GM21619 (cell line): ENCODE measurements at regions not wholly inside any gene's neighbourhood (a gene's known extent, or its start where the extent isn't known, plus 50 kb on each side); places are given as distances from the start of the nearest gene placed in this dataset.
"Not testable (repeated sequence)": the region's sequence is repeated elsewhere in the genome, so short reads cannot be mapped to it uniquely, and the experiment has no call there.

Experiments
- ATAC-seq: cut with Tn5 transposase; IDR thresholded peaks from one replicate; pipeline ENCODE4 v1.9.1; 2021; ENCODE audit not compliant: unreplicated experiment

DNA sequence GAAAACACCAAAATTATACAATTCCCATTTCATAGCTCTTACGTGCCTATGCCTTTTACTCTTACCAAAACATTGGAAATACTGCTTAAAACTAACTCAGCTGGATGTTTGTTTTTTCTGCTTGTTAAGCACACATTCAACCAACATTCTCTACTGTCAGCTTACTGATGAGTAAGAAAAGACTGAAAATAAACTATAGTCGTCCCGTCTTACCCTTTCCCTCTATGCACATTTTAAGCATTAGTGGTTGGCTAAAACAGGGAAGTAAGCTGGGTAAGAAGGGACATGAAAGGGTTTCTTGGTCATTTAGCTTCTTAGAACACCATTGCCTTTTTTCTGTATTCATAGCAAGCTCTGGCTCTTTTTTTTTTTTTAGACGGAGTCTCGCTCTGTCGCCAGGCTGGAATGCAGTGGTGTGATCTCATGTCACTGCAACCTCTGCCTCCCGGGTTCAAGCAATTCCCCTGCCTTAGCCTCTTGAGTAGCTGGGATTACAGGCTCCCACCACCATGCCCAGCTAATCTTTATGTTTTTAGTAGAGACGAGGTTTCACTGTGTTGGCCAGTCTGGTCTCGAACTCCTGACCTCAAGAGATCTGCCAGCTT lies 232.1 kb upstream of the PCSK5 start:
- no peak for ATAC-seq

DNA sequence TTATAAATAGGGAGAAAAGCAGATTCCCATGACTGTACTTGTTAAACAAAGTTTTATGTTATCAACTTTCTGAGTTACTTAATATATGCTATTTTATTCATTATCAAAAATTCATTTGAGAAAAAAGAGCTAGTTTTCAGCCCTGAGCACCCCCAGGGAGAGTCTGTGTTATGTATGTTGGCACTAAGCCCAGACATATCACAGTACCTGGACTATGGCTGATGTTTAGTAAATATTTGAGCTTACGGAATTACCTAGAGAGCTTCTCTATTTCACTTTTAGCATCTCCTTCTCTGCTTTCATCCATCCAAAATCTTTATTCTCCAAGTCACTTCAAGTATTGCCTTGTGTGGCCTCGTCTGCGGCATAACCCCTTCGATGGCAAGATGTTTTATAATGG lies 225.9 kb upstream of the PCSK5 start:
- no peak for ATAC-seq

DNA sequence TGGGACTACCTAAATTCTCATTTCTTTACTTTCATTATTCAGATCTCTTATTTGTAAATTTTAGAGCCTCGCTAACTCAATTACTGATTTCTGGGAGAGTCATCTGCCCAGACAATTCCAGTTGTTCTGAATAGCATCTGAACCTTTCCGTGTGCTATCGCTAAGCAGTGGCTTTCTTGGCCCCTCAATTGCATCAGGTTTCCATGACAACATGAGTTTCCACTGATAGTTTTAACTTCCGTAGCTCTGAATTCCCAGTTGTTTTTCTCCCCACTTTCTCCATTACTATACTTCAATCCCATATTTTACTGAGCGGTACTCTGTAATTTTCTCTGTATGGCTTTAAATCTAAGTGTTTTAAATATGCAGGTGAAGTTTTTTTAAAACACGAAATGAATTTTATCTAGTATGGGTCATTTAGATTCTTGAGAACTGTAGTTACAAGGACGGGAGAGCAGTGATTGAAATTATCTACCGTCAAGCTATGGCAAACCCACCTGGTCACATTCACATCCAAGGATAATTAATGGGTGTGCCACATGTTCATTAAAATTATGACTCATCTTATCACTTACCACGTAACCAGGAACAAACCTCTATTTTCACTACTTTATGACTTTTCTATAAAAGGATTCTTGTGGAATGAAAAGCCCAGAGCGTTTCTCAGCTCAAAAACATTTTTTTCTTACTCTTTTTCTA lies 223.5 kb upstream of the PCSK5 start:
- no peak for ATAC-seq

DNA sequence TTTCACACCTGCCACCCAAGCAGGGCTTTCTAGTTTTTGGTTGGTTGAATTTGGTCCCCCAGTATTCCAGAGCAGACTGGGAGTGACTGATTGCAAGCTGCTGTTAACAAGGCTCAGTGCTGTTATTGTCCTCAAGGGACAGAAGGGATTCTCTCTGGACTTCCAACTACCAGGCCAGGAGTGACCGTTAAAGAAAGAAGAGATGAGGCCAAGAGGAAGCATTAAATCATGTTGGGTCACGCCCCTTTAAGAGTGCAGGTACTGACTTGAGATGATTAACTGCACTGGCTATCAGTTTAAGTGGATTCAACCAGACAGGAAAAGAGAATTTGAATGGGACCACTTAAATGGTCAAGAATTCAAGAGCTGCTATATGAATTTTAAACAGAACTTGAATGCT lies 220.8 kb upstream of the PCSK5 start:
- no peak for ATAC-seq

DNA sequence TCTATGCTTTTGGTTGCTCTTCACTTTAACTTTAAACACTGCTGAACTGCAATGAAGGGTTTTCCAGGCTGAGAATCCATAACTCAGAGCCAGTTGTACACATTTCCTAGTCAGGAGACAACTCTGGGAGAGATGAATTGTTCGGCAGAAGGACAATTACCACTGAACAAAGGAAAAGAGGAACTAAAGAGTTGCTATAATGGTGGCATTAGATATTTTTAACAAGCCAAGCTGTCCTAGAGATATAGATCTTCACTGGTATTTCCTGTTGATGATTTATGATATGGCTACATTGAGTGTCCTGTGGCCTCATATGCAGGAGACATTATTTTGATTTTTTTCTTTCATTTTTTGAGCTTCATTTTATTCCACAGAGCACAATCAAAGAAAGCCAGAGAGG lies 219.1 kb upstream of the PCSK5 start:
- ATAC-seq: no peak

DNA sequence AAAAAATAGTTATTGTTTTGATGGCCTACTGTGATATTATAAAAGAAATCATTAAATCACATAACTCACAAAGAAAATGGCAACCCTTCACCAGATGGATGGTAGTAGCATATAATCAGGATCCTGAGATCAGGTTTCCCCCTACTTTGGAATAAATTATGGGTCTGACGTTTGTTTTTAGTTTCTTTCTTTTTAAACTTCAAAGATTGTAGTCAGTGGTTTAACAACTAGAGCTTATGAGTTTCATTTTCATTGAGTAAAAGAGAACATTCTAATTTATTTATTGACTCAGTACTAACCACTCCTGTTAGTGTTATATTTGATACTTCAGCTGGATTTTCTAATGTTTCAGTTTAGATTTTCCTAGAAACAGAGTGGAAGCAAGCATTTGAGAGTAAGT lies 218.0 kb upstream of the PCSK5 start:
- ATAC-seq: no peak

DNA sequence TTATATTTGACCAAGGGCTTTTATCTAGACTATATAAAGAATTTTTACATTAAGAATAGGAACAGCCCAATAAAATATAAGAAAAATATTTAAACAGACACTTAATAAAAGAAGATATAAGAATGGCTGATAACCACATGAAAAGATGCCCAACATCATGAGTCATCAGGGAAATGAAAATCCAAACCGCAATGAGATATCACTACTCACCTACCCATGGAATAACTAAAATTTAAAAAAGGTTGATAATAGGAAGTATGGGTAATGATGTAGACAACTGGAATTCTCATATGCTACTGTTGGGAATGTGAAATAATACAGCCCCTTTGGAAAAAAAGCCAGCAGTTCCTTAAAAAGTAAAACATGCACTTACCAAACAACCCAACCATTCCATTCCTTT lies 206.9 kb upstream of the PCSK5 start:
- ATAC-seq: no peak

DNA sequence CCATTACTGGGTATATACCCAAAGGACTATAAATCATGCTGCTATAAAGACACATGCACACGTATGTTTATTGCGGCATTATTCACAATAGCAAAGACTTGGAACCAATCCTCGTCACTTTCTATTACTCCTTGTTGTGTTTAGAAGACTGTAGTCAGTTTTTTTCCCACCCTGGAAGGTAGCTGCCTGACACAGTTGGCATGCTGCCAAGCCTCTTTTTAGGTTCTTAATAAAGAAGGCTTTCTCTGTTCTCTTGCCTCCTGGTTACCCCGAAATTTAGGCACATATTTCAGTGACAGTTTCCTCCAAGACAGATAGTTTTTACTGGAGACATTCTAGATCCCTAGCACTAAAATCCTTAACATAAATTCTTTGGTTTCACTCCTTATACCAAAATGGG lies 205.4 kb upstream of the PCSK5 start:
- no peak for ATAC-seq

DNA sequence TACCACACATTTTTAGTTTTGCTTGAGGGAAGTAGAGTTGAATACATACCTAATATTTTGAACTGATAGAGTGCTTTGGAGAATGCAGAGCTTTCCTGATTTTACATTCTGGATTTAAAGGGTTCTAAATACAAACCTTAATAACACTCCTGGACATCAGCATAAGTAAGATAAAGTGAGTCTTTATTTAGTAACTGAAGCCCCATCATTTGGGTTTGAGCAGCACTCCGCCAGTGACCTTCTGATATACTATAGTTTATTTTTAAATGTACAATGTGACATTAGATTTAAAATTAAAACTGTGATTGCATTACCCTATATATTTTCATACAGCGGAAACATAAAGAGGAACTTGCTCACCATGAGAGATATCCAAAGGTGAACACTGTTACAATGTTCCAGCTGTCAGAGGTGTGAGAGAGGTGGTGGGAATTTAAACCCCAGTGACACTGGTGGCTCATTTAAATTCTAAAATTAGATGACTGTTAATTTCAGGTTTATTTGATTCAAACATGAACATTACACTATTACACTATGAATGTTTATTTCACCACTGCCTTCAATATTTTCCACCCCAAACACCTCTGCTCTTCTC lies 203.0 kb upstream of the PCSK5 start:
- ATAC-seq: no peak

DNA sequence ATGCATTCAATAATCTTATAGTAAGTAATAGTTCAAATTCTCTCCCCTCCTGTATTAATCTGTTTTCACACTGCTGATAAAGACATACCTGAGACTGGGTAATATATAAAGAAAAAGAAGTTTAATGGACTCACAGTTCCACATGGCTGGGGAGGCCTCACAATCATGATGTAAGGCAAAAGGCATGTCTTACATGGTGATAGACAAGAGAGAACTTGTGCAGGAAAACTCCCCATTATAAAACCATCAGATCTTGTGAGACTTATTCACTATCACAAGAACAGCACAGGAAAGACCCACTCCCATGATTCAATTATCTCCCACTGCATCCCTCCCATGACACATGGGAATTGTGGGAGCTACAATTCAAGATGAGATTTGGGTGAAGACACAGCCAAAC lies 199.9 kb upstream of the PCSK5 start:
- ATAC-seq: not testable (repeated sequence)

DNA sequence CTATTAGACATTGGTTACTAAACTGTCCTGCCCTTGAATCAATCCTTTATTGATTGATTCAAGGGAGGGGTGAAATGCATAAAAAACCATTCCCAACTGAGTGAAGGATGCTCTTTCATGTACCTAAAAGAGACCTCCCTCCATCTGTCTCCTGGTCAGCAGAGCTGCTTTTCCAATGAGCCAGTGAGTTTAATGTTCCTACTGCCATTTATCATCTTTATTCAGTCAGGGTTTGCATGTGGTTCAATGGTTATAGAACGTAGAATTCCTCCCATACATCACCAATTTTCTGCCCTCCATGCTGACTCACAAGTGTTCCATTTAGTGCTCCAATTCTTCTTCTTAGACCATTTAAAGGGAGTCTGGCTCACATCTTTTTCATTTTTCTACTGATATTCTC lies 199.1 kb upstream of the PCSK5 start:
- no peak for ATAC-seq

DNA sequence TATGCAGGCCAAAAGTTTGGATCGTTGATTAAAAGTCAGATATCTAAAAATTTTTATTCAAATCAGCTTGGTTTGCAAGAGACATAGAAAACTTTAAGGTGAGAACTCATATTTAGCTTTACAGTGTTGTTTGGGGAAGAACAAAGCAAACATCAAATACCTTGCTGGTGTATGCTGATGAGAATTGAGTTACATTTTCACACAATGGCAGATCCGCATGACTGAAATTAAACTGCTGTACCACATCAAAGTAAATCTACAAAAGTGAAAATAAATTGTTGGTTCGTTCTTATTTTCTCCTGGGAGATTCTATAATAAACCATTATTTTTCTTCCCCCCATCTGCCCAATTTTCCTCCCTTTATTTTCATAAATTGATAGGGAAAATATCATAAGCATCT lies 198.2 kb upstream of the PCSK5 start:
- ATAC-seq: no peak

DNA sequence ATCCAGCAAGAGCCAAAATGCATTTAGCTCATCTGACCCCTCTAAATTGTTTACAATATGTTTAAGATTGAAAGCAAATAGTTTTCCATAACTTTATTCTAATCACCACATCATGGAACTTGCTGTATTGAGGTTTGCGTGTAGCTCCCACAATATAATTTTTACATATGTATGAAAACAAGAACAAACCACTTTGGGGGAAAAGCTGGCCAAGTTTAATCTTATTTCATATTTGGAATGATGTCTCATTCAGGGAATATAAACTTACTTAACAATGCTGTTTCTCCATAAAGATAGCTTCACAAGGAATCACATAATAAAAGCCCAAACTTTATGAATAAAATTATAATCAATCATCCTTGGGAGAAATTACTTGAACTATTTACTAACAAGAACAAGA lies 194.6 kb upstream of the PCSK5 start:
- no peak for ATAC-seq

DNA sequence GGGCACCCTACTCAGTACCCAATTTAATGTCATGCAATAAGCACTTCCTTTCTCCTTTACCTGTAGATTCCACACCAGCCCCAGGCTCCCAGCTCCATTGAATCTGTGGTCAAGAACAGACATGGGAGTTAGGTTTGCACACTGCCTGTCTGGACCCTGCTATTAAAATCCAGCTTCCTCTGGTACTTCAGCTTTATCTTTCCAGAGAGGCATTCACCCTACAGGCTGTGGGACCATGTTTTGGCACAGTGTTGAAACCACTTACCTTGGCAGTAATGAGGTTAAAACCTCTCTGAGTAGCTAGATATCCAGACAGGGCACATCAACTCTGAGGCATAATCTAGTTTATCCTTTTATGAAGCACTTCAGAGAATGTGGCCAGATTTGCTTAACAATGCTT lies 191.5 kb upstream of the PCSK5 start:
- no peak for ATAC-seq

DNA sequence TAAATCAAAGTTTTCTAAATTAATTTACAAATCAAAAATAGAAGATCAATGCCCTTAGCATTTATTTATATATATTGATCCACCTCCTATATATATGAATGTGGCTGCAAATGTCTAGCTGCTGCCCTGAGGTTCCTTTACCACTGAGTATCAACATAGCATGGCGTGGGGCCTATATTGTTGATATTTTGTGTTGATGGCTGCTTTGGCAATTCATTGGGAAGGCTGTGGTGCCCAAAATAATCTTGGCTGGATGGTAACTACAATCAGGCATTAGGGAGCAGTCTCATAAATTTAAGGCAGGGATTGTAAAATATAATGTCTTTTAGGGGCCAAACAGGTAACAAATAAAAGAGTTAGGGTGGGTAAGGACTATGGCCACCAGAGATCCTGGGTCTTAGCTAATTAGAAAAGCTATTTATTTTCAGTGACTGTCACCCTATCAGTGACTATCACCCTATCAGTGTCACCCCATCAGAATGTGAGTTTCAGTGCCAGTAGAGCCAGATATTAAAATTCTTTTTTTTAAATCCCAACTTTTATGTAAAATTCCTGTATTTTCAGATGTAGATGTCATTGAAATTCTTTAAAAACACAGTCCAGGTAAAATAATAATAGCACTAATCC lies 190.7 kb upstream of the PCSK5 start:
- ATAC-seq: no peak

DNA sequence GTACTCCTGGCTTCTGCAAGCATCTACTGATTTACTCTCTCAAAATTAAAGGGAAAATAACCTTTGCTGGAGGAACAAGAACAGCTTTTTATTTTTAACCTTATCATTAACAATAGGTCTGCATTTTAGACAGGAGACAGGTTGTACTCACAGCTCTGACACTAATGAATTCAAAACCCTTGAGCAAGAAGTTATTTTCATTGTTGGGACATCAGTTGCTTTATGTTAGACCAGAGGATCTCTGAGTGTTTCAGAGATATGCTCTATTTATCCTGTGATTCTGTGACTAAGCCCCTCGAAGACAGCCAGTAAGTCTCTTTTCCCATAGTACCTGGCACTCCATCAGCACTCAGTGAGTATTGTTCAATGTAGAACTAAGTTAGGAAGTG lies 190.2 kb upstream of the PCSK5 start:
- no peak for ATAC-seq

DNA sequence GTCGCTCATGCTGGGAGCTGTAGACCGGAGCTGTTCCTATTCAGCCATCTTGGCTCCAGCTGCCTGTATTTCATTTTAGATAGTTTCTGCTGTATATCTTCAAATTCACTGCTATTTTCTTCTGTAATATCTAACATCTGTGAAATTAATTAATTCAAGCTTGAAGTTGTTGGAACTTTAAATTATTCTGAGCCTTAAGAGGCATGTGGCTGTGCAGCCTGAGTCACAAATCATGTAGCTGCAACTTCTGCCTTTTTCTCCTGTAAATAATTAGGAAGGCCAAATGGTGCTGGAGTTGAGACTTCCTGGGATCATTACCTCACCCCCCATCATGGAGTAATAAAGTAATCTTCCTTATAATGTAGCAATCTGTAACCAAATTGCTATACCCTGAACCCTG lies 183.3 kb upstream of the PCSK5 start:
- no peak for ATAC-seq

DNA sequence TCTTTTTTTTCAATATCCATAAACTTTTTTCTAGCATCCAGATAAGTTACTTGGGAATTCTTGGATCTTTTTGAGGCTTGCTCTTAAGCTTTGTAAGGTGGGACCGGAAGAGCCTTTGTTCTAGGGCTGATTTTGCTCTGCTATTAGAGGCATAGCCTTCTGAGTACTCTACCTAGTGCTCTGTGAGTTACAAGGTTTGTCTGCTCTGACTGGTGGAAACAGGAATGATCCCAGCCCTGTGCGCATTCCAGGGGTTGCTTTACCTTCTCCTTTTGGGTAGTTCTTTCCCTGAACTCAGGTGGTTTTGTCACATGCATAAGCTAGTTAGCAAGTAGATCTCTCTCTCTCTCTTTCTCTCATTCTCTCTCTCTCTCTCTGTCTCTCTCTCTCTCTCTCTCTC lies 180.8 kb upstream of the PCSK5 start:
- ATAC-seq: no peak

DNA sequence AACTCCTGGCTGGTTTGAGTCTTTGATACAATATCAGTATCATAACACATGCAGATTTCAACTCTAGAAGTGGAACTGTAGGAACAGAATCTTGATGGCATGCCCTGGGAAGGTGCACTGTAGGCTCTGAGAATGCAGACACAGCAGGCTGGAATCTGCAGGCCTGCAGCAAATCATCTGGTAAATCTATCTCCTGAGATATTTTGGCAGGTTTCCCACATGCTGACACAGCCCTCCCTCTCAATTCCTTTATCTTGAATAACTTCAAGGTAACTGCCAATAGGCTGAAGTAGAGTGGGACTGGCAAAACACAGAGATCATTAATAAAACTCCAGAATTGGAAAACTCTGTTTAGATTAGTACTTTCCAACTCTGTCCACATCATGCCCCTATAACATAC lies 177.8 kb upstream of the PCSK5 start:
- ATAC-seq: no peak

DNA sequence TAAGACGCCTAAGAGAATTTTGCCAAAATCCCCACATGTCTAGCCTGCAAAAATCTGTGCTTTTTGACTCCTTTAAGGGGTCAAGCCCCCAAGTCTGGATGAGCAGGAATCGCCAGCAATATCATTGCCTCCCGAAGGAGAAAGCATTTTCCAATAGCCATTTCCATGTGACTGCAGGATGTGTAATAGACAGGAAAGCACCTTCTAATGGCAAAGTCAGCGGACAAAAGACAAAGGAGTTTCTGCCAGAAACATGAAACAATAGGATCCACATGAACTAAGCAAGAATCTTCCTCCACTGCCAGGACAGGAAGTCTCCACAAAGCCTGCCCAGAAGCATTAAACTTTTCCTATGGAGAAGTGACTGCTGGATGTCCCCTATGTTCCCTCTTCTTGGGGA lies 177.1 kb upstream of the PCSK5 start:
- ATAC-seq: no peak

DNA sequence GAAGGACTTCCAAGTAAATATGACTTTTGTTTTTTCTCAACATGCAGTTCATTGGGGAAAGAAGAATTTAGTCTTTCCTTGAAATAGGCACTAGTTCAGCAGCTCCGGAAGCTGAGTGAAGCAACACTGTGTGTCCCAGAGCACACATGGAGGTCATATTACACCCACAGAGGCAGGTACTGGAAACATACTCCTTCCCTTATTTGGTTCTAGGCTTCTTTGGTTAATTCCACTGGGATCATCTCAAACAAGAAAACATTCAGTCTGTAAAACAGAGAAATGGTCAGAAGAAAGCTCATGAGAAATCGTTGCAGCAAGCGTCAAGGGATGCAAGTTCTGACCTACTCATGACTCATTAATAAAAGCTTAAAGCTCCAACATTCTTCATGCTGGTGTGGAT lies 175.1 kb upstream of the PCSK5 start:
- ATAC-seq: no peak

DNA sequence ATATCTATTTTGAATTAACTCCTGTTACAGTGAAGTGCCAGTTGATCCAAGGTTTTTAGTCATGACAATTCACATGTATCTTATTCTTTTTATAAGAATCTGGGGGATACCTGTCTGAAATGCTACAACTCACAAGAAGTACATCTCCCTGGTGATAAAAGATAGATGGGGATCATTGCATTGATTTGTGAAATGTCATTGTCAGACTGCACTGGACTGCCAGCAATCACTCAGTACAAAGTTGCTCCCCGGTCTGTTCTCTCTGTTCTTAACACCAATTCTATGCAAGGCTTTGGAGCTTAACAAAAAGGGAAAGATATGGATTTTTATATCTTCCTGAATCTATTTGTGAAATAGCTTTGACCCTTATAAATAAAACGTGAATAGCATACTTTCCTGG lies 171.8 kb upstream of the PCSK5 start:
- no peak for ATAC-seq
